ENCODE measurements at regions not wholly inside any gene's neighbourhood (a gene's known extent, or its start where the extent isn't known, plus 50 kb on each side); places are given as distances from the start of the nearest gene placed in this dataset.
"Not testable (repeated sequence)": the region's sequence is repeated elsewhere in the genome, so short reads cannot be mapped to it uniquely, and the experiment has no call there.

DNA sequence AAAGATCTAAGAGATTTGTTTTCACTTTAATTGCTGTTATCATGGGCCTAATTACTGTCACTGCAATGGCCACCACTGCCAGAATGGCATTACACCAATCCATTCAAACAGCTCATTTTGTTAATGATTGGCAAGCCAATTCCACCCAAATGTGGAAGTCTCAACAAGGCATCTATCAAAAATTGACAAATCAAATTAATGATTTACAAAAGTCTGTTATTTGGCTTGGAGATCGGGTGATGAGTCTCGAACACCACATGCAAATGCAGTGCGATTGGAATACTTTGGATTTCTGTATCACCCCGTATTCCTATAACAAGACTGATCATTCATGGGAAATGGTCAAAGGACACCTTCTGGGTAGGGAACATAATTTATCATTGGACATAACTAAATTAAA is 568.7 kb upstream of the PTGER4 start:
- not testable (repeated sequence) for DNase-seq

DNA sequence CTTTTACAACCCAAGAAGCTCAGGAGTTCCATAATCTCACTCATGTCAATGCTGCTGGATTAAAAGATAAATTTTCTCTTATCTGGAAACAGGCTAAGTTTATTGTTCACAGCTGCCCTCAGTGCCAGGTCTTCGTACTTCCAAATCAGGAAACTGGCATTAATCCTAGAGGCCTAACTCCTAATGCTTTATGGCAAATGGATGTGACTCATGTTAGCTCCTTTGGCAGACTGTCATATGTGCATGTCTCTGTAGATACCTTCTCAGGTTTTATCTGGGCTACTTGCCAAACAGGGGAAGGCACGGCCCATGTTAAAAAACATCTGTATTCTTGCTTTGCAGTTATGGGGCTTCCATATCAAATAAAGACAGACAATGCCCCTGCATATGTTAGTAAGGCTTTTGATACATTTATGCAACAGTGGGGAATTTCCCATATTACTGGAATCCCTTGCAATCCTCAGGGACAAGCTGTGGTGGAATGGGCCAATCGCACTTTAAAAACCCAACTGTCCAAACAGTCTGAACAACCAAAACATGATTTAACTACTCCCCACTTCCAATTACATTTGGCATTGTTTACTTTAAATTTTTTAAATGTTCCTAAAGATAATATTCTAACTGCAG is 570.8 kb upstream of the PTGER4 start:
- DNase-seq: not testable (repeated sequence)

GRCh38 chr5:40107786-40108185 is 571.9 kb upstream of the PTGER4 start:
- not testable (repeated sequence) for DNase-seq

GRCh38 chr5:40106847-40107246 is 572.9 kb upstream of the PTGER4 start:
- no peak for DNase-seq

- no peak for DNase-seq
These were observed 581.4 kb upstream of the PTGER4 start for GRCh38 chr5:40098313-40098712.

DNA sequence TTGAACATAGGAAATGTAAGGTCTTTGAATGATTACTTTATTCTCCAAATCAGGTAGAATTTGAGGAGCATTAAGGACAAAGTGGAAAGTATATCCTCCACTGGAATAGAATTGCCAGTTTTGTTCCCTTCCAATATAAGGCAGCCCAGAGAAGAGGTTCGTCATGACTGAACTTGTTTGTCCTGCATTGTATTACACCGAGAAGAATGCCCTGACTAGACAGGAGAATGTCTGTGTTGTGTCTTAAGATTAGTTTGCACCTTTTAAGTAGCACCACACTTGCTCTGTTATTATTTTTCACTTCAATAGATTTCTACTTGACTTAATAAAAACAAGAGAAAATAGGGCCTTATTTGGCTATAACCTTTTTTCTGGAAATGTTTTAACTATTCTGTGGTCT is 586.2 kb upstream of the PTGER4 start:
- no peak for DNase-seq

DNA sequence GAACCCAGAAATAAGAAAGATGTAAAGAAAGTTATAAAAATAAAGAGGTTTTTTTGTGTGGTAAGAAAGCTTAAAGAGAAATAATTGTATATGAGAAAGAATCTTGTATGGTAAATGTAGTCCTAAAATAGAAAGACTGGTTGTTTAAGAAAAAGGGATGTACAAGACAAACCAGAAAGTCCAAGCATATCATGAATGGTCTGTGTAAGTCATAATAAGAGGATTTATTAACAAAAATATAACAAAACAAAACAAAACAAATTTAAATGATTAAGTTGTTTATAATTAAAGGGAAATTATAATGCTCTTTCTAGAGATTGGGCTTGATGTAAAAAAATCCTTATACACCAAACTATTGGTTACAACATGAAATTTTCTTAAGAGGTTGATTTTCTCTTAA is 590.4 kb upstream of the PTGER4 start:
- no peak for DNase-seq

- no peak for DNase-seq
These were observed 595.1 kb upstream of the PTGER4 start for GRCh38 chr5:40084614-40085013.

- DNase-seq: no peak
These were observed 597.4 kb upstream of the PTGER4 start for GRCh38 chr5:40082313-40082712.

- DNase-seq: no peak
These were observed 599.5 kb upstream of the PTGER4 start for GRCh38 chr5:40080191-40080590.

GRCh38 chr5:40078898-40079575 is 600.7 kb upstream of the PTGER4 start:
- DNase-seq: no peak

DNA sequence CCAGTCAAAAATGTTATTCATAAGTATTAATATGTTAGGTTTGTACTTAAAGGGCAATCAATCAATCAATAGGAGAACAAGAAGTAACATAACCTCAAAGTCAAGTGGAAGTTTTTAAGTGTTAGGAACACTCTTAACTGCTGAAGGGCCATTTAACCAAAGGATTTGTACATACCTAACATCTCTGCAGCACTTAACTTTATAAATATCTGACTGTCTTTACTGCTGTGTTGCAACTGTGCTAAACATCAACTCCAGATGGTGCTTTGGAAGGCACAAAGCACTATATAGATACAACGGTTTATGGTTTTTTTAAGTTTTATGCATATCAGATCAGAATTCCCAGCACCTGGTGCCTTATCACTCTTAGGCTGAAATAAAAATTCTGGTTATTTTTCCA is 604.9 kb upstream of the PTGER4 start:
- DNase-seq: no peak

GRCh38 chr5:40073927-40074326 is 605.8 kb upstream of the PTGER4 start:
- DNase-seq: no peak

GRCh38 chr5:40071870-40072269 is 607.8 kb upstream of the PTGER4 start:
- DNase-seq: no peak

- DNase-seq: no peak
These were observed 613.1 kb upstream of the PTGER4 start for GRCh38 chr5:40066616-40067015.

- DNase-seq: no peak
These were observed 626.9 kb upstream of the PTGER4 start for GRCh38 chr5:40052808-40053207.

DNA sequence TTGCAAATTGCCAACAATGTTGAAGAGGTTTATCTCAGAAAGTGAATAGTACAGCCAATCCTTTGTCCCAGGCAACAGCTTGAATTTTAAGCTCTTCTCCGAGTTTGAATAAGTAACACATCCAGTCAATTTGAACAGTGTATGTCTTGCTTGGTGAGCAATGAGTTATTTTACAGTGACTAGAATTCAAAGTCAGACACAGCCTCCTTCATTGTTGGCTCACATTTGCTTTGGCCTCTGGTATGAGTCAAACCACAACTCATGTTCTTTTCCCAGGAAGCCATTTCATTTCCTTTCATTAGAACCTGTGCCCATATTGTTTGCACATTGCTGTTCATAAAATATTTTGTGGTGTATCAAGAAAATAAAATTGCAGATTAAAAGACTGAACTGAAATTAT is 622.0 kb upstream of the DAB2 start:
- DNase-seq: no peak

DNA sequence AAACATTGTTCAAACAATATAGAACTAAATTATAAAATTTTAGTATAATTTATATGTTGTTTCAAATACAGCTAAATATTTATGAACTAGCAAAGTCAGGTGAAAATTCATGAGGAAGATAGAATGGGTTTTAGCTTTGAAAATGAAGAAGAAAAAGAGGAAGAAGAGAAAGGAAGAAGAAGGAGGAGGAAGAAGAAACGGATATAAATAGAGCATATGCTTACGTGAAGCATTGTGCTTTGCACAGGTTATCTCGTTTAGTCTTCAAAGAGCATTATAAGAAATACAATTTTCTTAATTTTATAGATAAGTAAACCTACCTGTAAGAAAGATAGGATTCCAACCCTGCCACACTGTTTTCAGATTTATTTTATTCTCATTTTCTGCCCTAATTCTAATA is 620.6 kb upstream of the DAB2 start:
- DNase-seq: no peak

- DNase-seq: no peak
These were observed 619.1 kb upstream of the DAB2 start for GRCh38 chr5:40043916-40044315.

DNA sequence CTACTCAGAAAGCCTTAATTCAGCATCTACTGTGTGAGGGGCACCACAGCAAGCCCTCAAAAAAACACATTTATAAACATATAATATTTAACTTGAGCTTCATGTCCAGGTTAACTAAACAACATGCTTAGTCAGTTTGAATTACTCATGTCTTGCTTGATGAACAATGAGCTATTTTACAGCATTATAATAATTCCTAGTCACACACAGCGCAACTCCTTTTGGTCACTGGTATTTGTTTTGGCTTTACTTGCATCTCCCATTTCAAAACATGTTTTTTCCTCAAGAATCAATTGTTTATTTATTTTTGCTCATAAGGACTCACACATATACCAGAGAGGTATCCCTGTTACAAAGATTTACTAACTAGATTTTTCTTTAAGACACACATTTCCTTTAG is 616.7 kb upstream of the DAB2 start:
- DNase-seq: no peak

GRCh38 chr5:40037713-40038112 is 612.9 kb upstream of the DAB2 start:
- no peak for DNase-seq

GRCh38 chr5:40034441-40034840 is 609.7 kb upstream of the DAB2 start:
- no peak for DNase-seq

GRCh38 chr5:40033411-40033810 is 608.6 kb upstream of the DAB2 start:
- DNase-seq: peak; percentile 41

- DNase-seq: no peak
These were observed 608.2 kb upstream of the DAB2 start for GRCh38 chr5:40033009-40033408.

DNA sequence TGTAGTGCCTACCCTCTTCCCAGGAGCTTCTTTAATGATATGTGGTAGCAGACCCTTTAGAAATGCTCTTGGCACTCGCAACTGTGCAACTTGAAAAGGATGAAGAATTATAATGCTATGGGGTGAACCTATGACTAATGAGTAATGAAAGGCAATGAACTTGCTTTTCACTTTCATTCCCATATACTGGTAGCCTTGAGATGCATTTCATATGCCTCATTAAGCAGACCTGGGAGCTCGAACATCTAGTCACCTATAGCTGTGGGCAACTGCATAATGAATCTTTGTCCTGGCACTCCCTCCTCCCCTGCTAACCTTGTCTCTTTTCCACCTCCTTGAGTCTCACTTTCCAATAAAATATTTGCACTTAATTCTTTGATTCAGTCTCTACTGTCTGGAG is 605.9 kb upstream of the DAB2 start:
- DNase-seq: no peak

Data from CD4-positive, alpha-beta T cell treated with Interleukin-12 subunit alpha and Interleukin-12 subunit beta, for 1 hour (primary cell).